Astrocyte of the cerebellum (primary cell): ENCODE measurements at regions not wholly inside any gene's neighbourhood (a gene's known extent, or its start where the extent isn't known, plus 50 kb on each side); places are given as distances from the start of the nearest gene placed in this dataset.

ENCODE experiments used
- DNase-seq: peaks from one replicate; pipeline ENCODE4 v3.0.0-alpha.2; 2011; ENCODE audit warnings: low read depth
- H3K4me3 ChIP-seq: 2 replicates; pipeline ENCODE4 v1.5.1; 2011; ENCODE audit warnings: mild to moderate bottlenecking, low read depth, low read length, moderate library complexity
- CTCF ChIP-seq: IDR thresholded peaks from 2 replicates; pipeline ENCODE4 v1.5.1; 2012; ENCODE audit warnings: low read length, low read depth, moderate library complexity, mild to moderate bottlenecking; ENCODE audit errors: missing control alignments
- in situ Hi-C: cut with HindIII; loops from 2 replicates; pipeline ENCODE4 v1.10.0; 2017; ENCODE audit warnings: low sequenced_read_pairs

DNA sequence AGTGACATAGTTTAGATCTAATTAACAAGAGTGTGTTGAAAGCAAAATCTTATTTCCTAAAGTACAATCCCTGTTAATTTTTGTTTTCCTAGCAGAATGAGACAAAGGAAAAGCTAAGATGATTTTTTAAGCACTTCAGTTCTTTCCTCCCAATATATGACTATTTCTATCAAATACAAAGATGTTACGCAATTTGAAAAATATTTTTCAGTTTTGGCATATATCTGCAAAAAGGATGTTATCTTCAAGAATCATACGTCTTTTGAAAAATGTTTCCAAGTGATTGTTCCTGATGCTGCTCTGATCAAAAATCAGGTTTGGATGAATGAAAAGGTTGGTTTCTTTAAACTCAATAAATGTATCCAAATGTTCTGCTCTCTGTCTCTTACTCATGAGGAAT is 486.7 kb upstream of the CPEB2 start:
- in situ Hi-C loops = no loop called here
- no peak overlapping the region for H3K4me3 ChIP-seq
- TF ChIP-seq CTCF = no peak
- no peak for DNase-seq

- DNase-seq = peak; percentile 3
- no peak for TF ChIP-seq CTCF
- in situ Hi-C loops = no loop called here
- no peak overlapping the region for H3K4me3 ChIP-seq
Measured at GRCh38 chr4:14518136-14518535, 484.1 kb upstream of the CPEB2 start.

DNA sequence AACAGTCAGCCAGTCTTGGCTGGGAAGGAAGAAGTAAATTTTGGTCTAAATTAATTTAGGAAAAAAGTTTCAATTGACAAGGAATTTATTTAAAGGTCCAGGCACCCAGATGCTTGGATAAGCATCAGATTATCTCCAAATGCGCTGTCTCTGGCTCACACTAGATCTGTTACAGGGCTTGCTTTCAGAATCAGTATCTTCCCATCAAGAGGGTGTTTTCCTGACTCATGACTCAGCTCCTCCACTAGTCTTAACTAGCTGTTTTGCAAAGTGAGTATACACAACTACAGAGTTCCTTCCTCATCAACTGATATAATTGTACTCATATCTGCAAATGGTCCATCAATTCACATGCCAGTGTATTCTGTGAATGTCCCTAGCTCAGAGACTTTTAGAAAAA is 482.1 kb upstream of the CPEB2 start:
- no peak for DNase-seq
- TF ChIP-seq CTCF = no peak
- in situ Hi-C loops = no loop called here
- no peak overlapping the region for H3K4me3 ChIP-seq

DNA sequence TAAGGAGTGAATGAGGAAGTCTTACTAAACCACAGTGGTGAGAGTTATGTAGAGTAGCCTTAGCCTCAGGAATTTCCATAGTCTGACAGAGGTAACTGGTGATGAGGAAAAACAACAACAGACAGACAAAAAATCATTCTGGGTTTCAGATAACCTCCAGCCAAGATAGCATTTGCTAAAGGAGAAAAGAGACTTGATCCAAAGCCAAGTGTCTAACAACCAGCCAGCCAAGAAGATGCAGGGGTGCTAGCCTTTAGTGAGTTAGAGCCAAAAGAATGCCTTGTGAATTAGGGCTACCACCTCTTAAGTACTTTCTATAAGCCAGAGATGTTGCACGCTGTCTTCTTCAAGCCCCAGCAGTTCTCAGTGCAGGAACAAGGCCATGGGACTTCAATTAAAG is 478.0 kb upstream of the CPEB2 start:
- in situ Hi-C loops = no loop called here
- peak; percentile 65 for DNase-seq
- TF ChIP-seq CTCF = no peak
- H3K4me3 ChIP-seq = no peak overlapping the region

GRCh38 chr4:14528918-14529317 is 473.4 kb upstream of the CPEB2 start:
- no peak for DNase-seq
- in situ Hi-C loops = no loop called here
- no peak for TF ChIP-seq CTCF
- no peak overlapping the region for H3K4me3 ChIP-seq

DNA sequence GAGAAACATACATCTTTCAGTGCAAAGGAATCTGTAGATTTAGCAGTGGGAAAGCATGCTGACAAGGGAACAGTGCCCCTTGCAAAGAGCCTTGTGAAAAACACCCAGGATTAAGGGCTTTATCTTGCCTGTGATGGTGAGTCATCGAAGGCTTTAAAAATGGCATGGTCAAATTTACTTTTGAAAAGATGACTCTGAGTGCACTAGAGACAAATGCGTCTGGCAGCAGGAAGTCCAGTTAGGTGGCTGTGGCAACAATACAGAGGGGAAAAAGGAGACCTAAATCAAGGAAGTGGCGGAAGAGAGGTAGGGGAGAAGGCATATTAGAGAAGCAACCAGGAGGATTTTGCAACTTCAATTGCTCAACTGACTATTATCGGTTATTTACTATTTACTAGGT is 472.6 kb upstream of the CPEB2 start:
- no peak for TF ChIP-seq CTCF

DNA sequence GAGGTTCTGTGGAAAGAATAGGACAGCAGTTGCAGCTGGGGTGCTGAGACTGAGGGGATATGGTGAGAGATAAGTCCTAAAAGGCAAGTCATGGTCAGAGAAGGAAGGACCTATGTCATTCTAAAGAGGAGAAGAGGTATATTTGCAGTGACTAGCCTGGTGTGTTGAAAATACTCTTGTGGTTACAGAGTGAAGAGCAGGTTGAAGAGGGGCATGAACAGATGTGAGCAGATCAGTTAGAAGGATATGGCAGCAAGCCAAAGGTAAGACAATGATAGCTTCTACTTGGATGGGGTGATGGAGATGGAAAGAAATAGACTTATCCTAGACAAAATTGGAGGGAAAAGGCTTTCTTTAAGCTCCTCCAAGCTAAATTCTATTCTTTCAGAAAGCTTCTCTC is 469.8 kb upstream of the CPEB2 start:
- no peak for DNase-seq
- TF ChIP-seq CTCF = no peak
- in situ Hi-C loops = no loop called here
- no peak overlapping the region for H3K4me3 ChIP-seq

More for the DNA sequence above, 472.6 kb upstream of the CPEB2 start:
- in situ Hi-C loops = no loop called here
- peak; percentile 1 for DNase-seq
- H3K4me3 ChIP-seq = no peak overlapping the region
